ENCODE measurements at regions not wholly inside any gene's neighbourhood (a gene's known extent, or its start where the extent isn't known, plus 50 kb on each side); places are given as distances from the start of the nearest gene placed in this dataset.

- TF ChIP-seq CTCF (IDR thresholded peaks at IDR 0.05; ENCODE audit: insufficient read depth, low read length), result no peak
- TF ChIP-seq POLR2AphosphoS5 (IDR thresholded peaks at IDR 0.05; ENCODE audit: low read depth), result no peak
Observed at GRCh38 chr4:90027565-90027964, 99.6 kb upstream of the CCSER1 start.
